ENCODE measurements at regions not wholly inside any gene's neighbourhood (a gene's known extent, or its start where the extent isn't known, plus 50 kb on each side); places are given as distances from the start of the nearest gene placed in this dataset.

DNA sequence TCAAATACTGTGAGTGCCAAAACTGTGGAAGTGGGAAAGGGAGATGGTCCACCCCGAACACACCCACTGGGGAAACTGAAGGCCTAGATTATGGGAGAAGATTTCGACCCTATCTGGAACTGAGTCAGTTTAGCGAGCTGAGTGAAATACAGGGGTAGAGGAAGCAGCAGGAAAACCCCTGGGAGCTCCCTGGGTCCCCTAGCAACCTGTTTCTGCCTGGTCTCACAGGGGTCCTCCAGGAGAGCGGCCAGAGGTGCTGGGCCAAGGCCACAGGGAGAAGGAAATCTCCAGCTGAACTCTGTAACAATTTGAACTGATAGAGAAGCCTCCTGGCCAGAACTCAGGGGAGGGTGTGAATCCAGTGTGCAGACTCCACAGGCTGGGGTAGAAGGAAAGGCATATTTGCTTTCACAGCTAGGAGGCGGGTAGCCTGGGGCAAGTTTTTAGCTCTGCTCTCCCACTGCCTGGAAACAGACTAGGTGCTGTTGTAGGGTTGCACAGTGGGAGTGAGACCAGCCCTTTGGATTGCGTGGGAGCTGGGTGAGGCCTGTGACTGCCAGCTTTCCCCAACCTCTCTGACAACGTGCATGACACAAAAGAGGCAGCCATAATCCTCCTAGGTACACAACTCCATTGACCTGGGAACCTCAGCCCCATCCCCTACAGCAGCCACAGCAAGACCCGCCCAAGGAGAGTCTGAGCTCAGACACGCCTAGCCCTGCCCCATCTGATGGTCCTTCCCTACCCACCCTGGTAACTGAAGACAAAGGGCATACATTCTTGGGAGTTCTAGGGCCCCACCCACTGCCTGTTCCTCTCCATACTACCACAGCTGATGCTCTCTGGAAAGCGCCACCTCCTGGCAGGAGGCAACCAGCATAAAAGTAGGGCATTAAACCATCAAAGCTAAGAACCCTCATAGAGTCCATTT lies 78.8 kb upstream of the GPBP1 start:
- Histone ChIP-seq H3K4ac (ENCODE audit: low read depth, low read length) (no peak overlapping the region), H3K4me1 (ENCODE audit: control insufficient read depth, low read depth, low read length) (no peaks in the 10 kb centered on the region), H3K23ac (ENCODE audit: low read length) (no peak overlapping the region), H3K4me2 (ENCODE audit: low read length) (no peak overlapping the region), H3K18ac (ENCODE audit: low read length) (no peak overlapping the region), H3K27me3 (ENCODE audit: insufficient read depth, low read length, poor library complexity) (no peaks in the 10 kb centered on the region), H2BK5ac (ENCODE audit: low read length) (no peak overlapping the region), H2BK15ac (replicated peaks; ENCODE audit: low read depth) (no peak overlapping the region), H4K5ac (ENCODE audit: low read length) (no peak overlapping the region), H3K79me2 (ENCODE audit: control insufficient read depth, insufficient read depth, low read length) (no peaks in the 10 kb centered on the region), H2BK120ac (ENCODE audit: low read depth, low read length) (no peak overlapping the region), H3K36me3 (ENCODE audit: control insufficient read depth, insufficient read depth, low read length) (no peaks in the 10 kb centered on the region), H3K27ac (ENCODE audit: low read depth, low read length) (no peak overlapping the region), H2AK5ac (ENCODE audit: low read length) (no peak overlapping the region), H3K56ac (ENCODE audit: low read length) (no peak overlapping the region), H4K8ac (ENCODE audit: low read depth, low read length) (no peak overlapping the region), H3K79me1 (ENCODE audit: low read length) (no peaks in the 10 kb centered on the region), H3K9ac (ENCODE audit: low read length) (no peak overlapping the region), H3K4me3 (ENCODE audit: low read length) (no peak overlapping the region)
- no CpG with 5 or more reads among the region's 10 CpGs for WGBS (ENCODE audit: extremely low coverage, insufficient coverage, low lambda C conversion rate)
- peak; percentile 82 for DNase-seq

DNA sequence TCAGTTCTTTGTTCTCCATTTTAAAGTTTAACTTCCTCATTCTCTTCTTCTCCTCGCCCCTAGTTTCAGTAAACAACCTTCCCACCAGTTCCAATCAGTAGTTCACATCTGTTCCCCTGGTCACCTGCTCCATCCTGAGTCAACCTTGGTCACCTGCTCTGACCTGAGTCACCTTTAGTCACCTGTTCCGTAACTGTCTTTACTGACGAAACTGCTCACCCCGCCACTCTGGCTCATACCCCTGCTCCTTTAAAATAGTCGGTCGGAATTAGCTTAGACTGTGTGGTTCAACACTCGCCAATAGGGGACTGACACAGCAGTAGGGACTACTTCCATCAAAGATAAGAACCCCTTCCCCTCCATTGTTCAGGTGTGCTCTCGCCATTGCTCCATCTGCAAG lies 76.3 kb upstream of the GPBP1 start:
- DNase-seq = no peak
- no CpG with 5 or more reads among the region's 8 CpGs for WGBS (ENCODE audit: extremely low coverage, insufficient coverage, low lambda C conversion rate)

DNA sequence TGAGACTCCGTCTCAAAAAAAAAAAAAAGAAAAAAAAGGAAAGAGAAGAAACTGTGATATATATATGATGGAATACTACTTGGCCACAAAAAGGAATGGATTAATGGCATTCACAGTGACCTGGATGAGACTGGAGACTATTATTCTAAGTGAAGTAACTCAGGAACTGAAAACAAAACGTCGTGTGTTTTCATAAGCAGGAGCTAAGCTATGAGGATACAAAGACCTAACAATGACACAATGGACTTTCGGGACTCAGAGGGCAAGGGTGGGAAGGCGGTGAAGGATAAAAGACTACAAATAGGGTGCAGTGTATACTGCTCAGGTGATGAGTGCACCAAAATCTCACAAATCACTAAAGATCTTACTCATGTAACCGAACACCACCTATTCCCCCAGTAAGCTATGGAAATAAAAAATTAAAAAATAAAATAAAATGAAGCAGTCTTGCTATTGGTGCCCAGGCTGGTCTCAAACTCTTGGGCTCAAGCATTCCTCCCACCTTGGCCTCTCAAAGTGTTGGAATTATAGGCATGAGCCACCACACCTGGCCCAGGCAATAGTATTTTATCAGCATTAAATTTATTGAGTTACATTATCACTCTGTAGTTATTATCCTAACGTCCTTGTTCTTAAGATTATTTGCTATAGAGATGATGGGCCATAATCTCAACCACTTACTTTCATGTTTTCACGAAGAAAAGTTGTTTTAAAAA lies 71.5 kb upstream of the GPBP1 start:
- WGBS (ENCODE audit: extremely low coverage, insufficient coverage, low lambda C conversion rate) = no CpG with 5 or more reads among the region's 8 CpGs
- no peak overlapping the region for H3K18ac ChIP-seq (ENCODE audit: low read length)
- H3K4ac ChIP-seq (ENCODE audit: low read depth, low read length) = no peak overlapping the region
- H3K4me3 ChIP-seq (ENCODE audit: low read length) = no peak overlapping the region
- no peaks in the 10 kb centered on the region for H3K79me2 ChIP-seq (ENCODE audit: control insufficient read depth, insufficient read depth, low read length)
- no peak for DNase-seq
- no peak overlapping the region for H4K8ac ChIP-seq (ENCODE audit: low read depth, low read length)
- no peak overlapping the region for H2AK5ac ChIP-seq (ENCODE audit: low read length)
- H3K27me3 ChIP-seq (ENCODE audit: insufficient read depth, low read length, poor library complexity) = no peaks in the 10 kb centered on the region
- H4K5ac ChIP-seq (ENCODE audit: low read length) = no peak overlapping the region
- no peak overlapping the region for H3K27ac ChIP-seq (ENCODE audit: low read depth, low read length)
- H2BK120ac ChIP-seq (ENCODE audit: low read depth, low read length) = no peak overlapping the region
- no peak overlapping the region for H3K9ac ChIP-seq (ENCODE audit: low read length)
- no peak overlapping the region for H2BK5ac ChIP-seq (ENCODE audit: low read length)
- H3K36me3 ChIP-seq (ENCODE audit: control insufficient read depth, insufficient read depth, low read length) = no peaks in the 10 kb centered on the region
- no peak overlapping the region for H3K23ac ChIP-seq (ENCODE audit: low read length)
- no peak overlapping the region for H3K4me2 ChIP-seq (ENCODE audit: low read length)
- no peak overlapping the region for H3K56ac ChIP-seq (ENCODE audit: low read length)
- H3K4me1 ChIP-seq (ENCODE audit: control insufficient read depth, low read depth, low read length) = no peaks in the 10 kb centered on the region
- H3K79me1 ChIP-seq (ENCODE audit: low read length) = no peaks in the 10 kb centered on the region
- no peak overlapping the region for H2BK15ac ChIP-seq (replicated peaks; ENCODE audit: low read depth)

More for the DNA sequence above, 76.3 kb upstream of the GPBP1 start:
- Histone ChIP-seq H3K27ac (ENCODE audit: low read depth, low read length) (no peak overlapping the region), H3K4ac (ENCODE audit: low read depth, low read length) (no peak overlapping the region), H3K23ac (ENCODE audit: low read length) (no peak overlapping the region), H3K27me3 (ENCODE audit: insufficient read depth, low read length, poor library complexity) (no peaks in the 10 kb centered on the region), H2AK5ac (ENCODE audit: low read length) (no peak overlapping the region), H3K9ac (ENCODE audit: low read length) (no peak overlapping the region), H3K79me1 (ENCODE audit: low read length) (no peaks in the 10 kb centered on the region), H2BK15ac (replicated peaks; ENCODE audit: low read depth) (no peak overlapping the region), H3K4me1 (ENCODE audit: control insufficient read depth, low read depth, low read length) (no peaks in the 10 kb centered on the region), H3K18ac (ENCODE audit: low read length) (no peak overlapping the region), H4K8ac (ENCODE audit: low read depth, low read length) (no peak overlapping the region), H3K56ac (ENCODE audit: low read length) (no peak overlapping the region), H3K4me3 (ENCODE audit: low read length) (no peak overlapping the region), H4K5ac (ENCODE audit: low read length) (no peak overlapping the region), H3K4me2 (ENCODE audit: low read length) (no peak overlapping the region), H3K79me2 (ENCODE audit: control insufficient read depth, insufficient read depth, low read length) (no peaks in the 10 kb centered on the region), H2BK120ac (ENCODE audit: low read depth, low read length) (no peak overlapping the region), H2BK5ac (ENCODE audit: low read length) (no peak overlapping the region), H3K36me3 (ENCODE audit: control insufficient read depth, insufficient read depth, low read length) (no peaks in the 10 kb centered on the region)

DNA sequence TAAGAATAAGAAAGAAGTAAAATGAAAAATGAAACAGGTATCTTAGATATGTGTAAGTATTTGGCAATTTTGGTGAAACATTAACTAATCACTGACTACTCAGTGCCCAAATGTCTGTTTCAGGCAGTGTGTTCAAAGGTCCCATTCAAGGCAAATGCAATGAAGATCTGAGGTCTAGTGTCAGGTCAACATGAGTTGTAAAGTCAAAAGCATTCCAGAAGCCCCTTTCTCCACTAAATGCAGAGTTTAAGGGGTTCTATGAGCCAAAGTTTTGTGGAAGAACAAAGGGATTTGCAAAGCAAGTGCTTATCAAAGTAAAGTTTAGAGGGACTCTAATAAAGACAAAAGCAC lies 71.0 kb upstream of the GPBP1 start:
- H4K5ac ChIP-seq (ENCODE audit: low read length) = no peak overlapping the region
- H3K27ac ChIP-seq (ENCODE audit: low read depth, low read length) = no peak overlapping the region
- no peak overlapping the region for H3K18ac ChIP-seq (ENCODE audit: low read length)
- no peak overlapping the region for H2BK5ac ChIP-seq (ENCODE audit: low read length)
- no peak overlapping the region for H2BK15ac ChIP-seq (replicated peaks; ENCODE audit: low read depth)
- H4K8ac ChIP-seq (ENCODE audit: low read depth, low read length) = no peak overlapping the region
- H3K56ac ChIP-seq (ENCODE audit: low read length) = no peak overlapping the region
- H3K4ac ChIP-seq (ENCODE audit: low read depth, low read length) = no peak overlapping the region
- no peak overlapping the region for H3K4me2 ChIP-seq (ENCODE audit: low read length)
- H3K79me2 ChIP-seq (ENCODE audit: control insufficient read depth, insufficient read depth, low read length) = no peaks in the 10 kb centered on the region
- H2AK5ac ChIP-seq (ENCODE audit: low read length) = no peak overlapping the region
- H3K4me3 ChIP-seq (ENCODE audit: low read length) = no peak overlapping the region
- no peak for DNase-seq
- no peak overlapping the region for H3K23ac ChIP-seq (ENCODE audit: low read length)
- no peaks in the 10 kb centered on the region for H3K27me3 ChIP-seq (ENCODE audit: insufficient read depth, low read length, poor library complexity)
- H3K9ac ChIP-seq (ENCODE audit: low read length) = no peak overlapping the region
- no peaks in the 10 kb centered on the region for H3K4me1 ChIP-seq (ENCODE audit: control insufficient read depth, low read depth, low read length)
- no peaks in the 10 kb centered on the region for H3K79me1 ChIP-seq (ENCODE audit: low read length)
- H3K36me3 ChIP-seq (ENCODE audit: control insufficient read depth, insufficient read depth, low read length) = no peaks in the 10 kb centered on the region
- no peak overlapping the region for H2BK120ac ChIP-seq (ENCODE audit: low read depth, low read length)

DNA sequence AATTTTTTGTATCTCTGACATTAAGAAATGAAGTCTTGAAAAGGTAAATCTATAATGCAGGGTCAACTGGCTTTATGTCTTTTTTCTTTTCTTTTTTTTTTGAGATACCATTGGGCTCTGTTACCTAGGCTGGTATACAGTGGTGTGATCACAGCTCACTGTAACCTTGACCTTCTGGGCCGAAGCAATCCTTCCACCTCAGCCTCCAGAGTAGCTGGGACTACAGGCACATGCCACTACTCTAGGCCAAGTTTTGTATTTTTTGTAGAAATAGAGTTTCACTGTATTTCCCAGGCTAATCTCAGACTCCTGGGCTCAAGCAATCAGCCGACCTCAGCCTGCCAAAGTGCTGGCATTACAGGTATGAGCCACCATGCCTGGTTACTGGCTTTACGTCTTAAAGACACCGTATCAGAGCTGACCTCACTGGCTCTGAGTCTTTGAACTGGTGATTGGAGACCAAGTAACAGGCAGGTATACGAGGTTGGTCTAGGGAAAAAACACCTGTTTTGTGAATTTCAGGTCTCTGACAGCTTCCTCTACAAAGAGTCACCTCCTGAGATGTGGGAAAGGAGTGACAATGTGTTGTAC lies 70.4 kb upstream of the GPBP1 start:
- H3K9ac ChIP-seq (ENCODE audit: low read length) = no peak overlapping the region
- H3K79me1 ChIP-seq (ENCODE audit: low read length) = no peaks in the 10 kb centered on the region
- no peak overlapping the region for H2BK120ac ChIP-seq (ENCODE audit: low read depth, low read length)
- no CpG with 5 or more reads among the region's 5 CpGs for whole genome bisulfite sequencing (ENCODE audit: extremely low coverage, insufficient coverage, low lambda C conversion rate)
- no peaks in the 10 kb centered on the region for H3K4me1 ChIP-seq (ENCODE audit: control insufficient read depth, low read depth, low read length)
- no peak overlapping the region for H2BK15ac ChIP-seq (replicated peaks; ENCODE audit: low read depth)
- no peak overlapping the region for H3K56ac ChIP-seq (ENCODE audit: low read length)
- no peak overlapping the region for H3K18ac ChIP-seq (ENCODE audit: low read length)
- H4K5ac ChIP-seq (ENCODE audit: low read length) = no peak overlapping the region
- no peaks in the 10 kb centered on the region for H3K27me3 ChIP-seq (ENCODE audit: insufficient read depth, low read length, poor library complexity)
- no peak overlapping the region for H3K4ac ChIP-seq (ENCODE audit: low read depth, low read length)
- no peak for DNase-seq
- H3K36me3 ChIP-seq (ENCODE audit: control insufficient read depth, insufficient read depth, low read length) = no peaks in the 10 kb centered on the region
- no peak overlapping the region for H3K27ac ChIP-seq (ENCODE audit: low read depth, low read length)
- H3K23ac ChIP-seq (ENCODE audit: low read length) = no peak overlapping the region
- H2BK5ac ChIP-seq (ENCODE audit: low read length) = no peak overlapping the region
- H4K8ac ChIP-seq (ENCODE audit: low read depth, low read length) = no peak overlapping the region
- H3K4me3 ChIP-seq (ENCODE audit: low read length) = no peak overlapping the region
- H2AK5ac ChIP-seq (ENCODE audit: low read length) = no peak overlapping the region
- H3K4me2 ChIP-seq (ENCODE audit: low read length) = no peak overlapping the region
- no peaks in the 10 kb centered on the region for H3K79me2 ChIP-seq (ENCODE audit: control insufficient read depth, insufficient read depth, low read length)

Measured in mesendoderm (in vitro differentiated cells).